ENCODE measurements at regions not wholly inside any gene's neighbourhood (a gene's known extent, or its start where the extent isn't known, plus 50 kb on each side); places are given as distances from the start of the nearest gene placed in this dataset.

- Mint-ChIP-seq H3K36me3 (no peaks in the 10 kb centered on the region), H3K9me3 (no peaks in the 10 kb centered on the region), H3K27me3 (no peaks in the 10 kb centered on the region), H3K27ac (no peak overlapping the region), H3K4me3 (no peak overlapping the region), H3K4me1 (no peaks in the 10 kb centered on the region)
- no peak for ATAC-seq (replicated peaks)
- no peak for DNase-seq
Observed at GRCh38 chr2:192854031-192854430, 659.3 kb upstream of the TMEFF2 start.

GRCh38 chr2:192828947-192829346 is 634.2 kb upstream of the TMEFF2 start:
- no peaks in the 10 kb centered on the region for H3K36me3 Mint-ChIP-seq
- no peak overlapping the region for H3K27ac Mint-ChIP-seq
- no peaks in the 10 kb centered on the region for H3K27me3 Mint-ChIP-seq

DNA sequence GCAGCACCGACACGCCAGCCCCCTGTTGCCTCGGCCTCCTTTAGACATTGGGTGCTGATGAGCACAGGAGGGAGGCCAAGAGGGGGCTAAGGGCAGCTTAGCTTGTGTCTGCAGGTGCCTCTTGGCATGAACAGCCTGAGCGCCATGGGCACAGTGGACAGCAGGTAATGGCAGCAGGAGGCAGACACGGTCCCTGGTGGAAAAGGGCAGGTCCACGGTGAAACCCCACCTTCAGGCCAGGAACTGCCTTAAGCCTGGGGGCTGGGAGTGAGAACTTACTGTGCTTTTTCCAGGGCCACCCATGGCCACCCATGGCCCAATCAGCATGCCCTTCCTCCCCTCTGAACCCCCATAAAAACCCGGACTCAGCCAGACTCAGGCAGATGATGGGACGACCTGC is 633.4 kb upstream of the TMEFF2 start:
- Mint-ChIP-seq H3K27me3 (no peaks in the 10 kb centered on the region), H3K36me3 (no peaks in the 10 kb centered on the region), H3K27ac (no peak overlapping the region), H3K9me3 (no peaks in the 10 kb centered on the region), H3K4me3 (no peak overlapping the region), H3K4me1 (no peaks in the 10 kb centered on the region)
- DNase-seq, result no peak
- no peak for ATAC-seq (replicated peaks)

More at GRCh38 chr2:192828947-192829346, 634.2 kb upstream of the TMEFF2 start:
- ATAC-seq (replicated peaks), result no peak
- Mint-ChIP-seq H3K9me3 (no peaks in the 10 kb centered on the region), H3K4me3 (no peak overlapping the region), H3K4me1 (no peaks in the 10 kb centered on the region)
- no peak for DNase-seq

GRCh38 chr2:192827735-192828134 is 633.0 kb upstream of the TMEFF2 start:
- Mint-ChIP-seq H3K4me3 (no peak overlapping the region), H3K27ac (no peak overlapping the region), H3K4me1 (no peaks in the 10 kb centered on the region), H3K9me3 (no peaks in the 10 kb centered on the region), H3K27me3 (no peaks in the 10 kb centered on the region), H3K36me3 (no peaks in the 10 kb centered on the region)
- DNase-seq (no peak), ATAC-seq (replicated peaks) (no peak)

- H3K9me3 Mint-ChIP-seq, result peaks cover 0 to 5% of the 10 kb centered on the region in 2 donors
- ATAC-seq (replicated peaks) (no peak), DNase-seq (no peak)
- H3K27me3 Mint-ChIP-seq, result no peaks in the 10 kb centered on the region
- H3K36me3 Mint-ChIP-seq, result no peaks in the 10 kb centered on the region
- no peak overlapping the region for H3K27ac Mint-ChIP-seq
- H3K4me3 Mint-ChIP-seq, result no peak overlapping the region
- no peaks in the 10 kb centered on the region for H3K4me1 Mint-ChIP-seq
Observed at GRCh38 chr2:192814376-192814775, 619.6 kb upstream of the TMEFF2 start.

GRCh38 chr2:192813341-192813740 is 618.6 kb upstream of the TMEFF2 start:
- no peak for DNase-seq
- no peak for ATAC-seq (replicated peaks)
- Mint-ChIP-seq H3K27me3 (no peaks in the 10 kb centered on the region), H3K36me3 (no peaks in the 10 kb centered on the region), H3K4me3 (no peak overlapping the region), H3K27ac (no peak overlapping the region), H3K9me3 (peaks cover under 1 to 3% of the 10 kb centered on the region in 2 donors), H3K4me1 (no peaks in the 10 kb centered on the region)

DNA sequence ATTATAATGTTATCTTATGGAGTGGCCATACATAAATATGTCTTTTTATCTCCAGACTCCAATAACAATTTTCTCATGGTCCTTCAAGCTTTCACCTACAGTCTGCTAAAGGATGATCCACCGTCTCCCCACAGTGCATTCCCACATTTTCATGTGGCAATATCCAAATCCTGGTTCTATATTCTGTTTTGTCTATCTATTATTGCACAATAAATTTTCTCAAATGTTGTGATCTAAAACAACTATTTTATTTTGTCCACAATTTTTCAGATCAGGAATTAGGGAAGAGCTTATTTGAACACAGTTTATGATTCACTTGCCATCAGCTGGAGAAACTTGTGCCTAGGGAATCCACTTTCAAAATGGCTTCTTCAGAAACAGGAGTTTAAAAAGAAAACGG is 614.4 kb upstream of the TMEFF2 start:
- Mint-ChIP-seq H3K9me3 (peaks cover 6 to 8% of the 10 kb centered on the region in 2 donors), H3K4me1 (no peaks in the 10 kb centered on the region), H3K27ac (no peak overlapping the region), H3K36me3 (no peaks in the 10 kb centered on the region), H3K4me3 (no peak overlapping the region), H3K27me3 (no peaks in the 10 kb centered on the region)
- ATAC-seq (replicated peaks) (no peak), DNase-seq (no peak)

DNA sequence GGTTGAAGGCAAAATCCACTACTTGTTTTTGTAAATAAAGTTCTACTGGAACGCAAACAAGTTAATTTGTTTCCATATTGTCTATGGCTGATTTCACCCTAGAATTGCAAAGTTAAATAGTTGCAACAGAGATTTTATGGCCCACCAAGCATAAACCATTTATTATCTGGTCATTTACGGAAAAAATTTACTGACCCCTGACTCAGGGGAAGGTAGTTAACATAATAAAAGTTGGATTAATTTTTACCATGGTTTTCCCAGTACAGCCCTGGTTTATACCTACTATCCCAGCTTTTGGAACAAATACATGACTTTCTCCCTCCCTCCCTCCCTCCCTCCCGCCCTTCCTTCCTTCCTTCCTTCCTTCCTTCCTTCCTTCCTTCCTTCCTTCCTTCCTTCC is 588.9 kb upstream of the TMEFF2 start:
- DNase-seq (no peak), ATAC-seq (replicated peaks) (no peak)
- Mint-ChIP-seq H3K27ac (no peak overlapping the region), H3K4me3 (no peak overlapping the region), H3K9me3 (no peaks in the 10 kb centered on the region), H3K4me1 (no peaks in the 10 kb centered on the region), H3K36me3 (no peaks in the 10 kb centered on the region), H3K27me3 (no peaks in the 10 kb centered on the region)

DNA sequence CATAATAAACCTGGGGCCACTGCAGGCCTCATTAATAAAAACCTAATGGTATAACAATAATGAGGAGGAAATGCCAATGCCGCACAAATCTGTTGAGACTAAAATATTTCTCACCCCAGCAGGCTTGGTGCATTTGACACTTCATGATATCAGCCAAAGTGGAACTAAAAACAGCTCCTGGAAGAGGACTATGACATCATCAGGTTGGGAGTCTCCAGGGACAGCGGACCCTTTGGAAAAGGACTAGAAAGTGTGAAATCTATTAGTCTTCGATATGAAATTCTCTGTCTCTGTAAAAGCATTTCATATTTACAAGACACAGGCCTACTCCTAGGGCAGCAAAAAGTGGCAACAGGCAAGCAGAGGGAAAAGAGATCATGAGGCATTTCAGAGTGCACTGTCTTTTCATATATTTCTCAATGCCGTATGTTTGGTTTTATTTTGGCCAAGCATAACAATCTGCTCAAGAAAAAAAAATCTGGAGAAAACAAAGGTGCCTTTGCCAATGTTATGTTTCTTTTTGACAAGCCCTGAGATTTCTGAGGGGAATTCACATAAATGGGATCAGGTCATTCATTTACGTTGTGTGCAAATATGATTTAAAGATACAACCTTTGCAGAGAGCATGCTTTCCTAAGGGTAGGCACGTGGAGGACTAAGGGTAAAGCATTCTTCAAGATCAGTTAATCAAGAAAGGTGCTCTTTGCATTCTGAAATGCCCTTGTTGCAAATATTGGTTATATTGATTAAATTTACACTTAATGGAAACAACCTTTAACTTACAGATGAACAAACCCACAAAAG is 580.9 kb upstream of the TMEFF2 start:
- no peak overlapping the region for H3K4me3 Mint-ChIP-seq
- no peaks in the 10 kb centered on the region for H3K4me1 Mint-ChIP-seq
- H3K27me3 Mint-ChIP-seq, result no peaks in the 10 kb centered on the region
- no peaks in the 10 kb centered on the region for H3K9me3 Mint-ChIP-seq
- no peaks in the 10 kb centered on the region for H3K36me3 Mint-ChIP-seq
- H3K27ac Mint-ChIP-seq, result no peak overlapping the region
- ATAC-seq (replicated peaks), result no peak
- DNase-seq, result no peak

DNA sequence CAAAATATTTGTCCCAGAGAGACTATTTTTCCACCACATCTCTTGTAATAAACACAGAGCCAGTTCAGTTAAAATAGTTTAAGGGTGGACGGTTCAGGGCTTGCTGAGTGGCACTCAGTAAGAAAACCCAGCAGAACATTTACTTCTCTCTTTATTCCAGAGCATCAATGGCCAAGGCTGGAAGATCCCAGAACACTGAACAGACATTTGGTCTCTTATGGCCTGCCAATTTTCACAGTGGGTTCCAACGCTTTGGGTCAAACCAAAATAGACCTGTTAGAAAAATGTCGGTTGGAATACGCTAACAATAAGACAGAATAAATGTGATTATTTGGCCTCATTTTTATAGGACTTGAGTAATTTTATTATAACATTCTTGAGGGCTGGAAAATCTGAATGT is 580.3 kb upstream of the TMEFF2 start:
- DNase-seq, result no peak
- no peaks in the 10 kb centered on the region for H3K36me3 Mint-ChIP-seq
- H3K27me3 Mint-ChIP-seq, result no peaks in the 10 kb centered on the region
- no peaks in the 10 kb centered on the region for H3K9me3 Mint-ChIP-seq
- ATAC-seq (replicated peaks), result no peak
- no peak overlapping the region for H3K4me3 Mint-ChIP-seq
- H3K4me1 Mint-ChIP-seq, result no peaks in the 10 kb centered on the region
- H3K27ac Mint-ChIP-seq, result no peak overlapping the region

DNA sequence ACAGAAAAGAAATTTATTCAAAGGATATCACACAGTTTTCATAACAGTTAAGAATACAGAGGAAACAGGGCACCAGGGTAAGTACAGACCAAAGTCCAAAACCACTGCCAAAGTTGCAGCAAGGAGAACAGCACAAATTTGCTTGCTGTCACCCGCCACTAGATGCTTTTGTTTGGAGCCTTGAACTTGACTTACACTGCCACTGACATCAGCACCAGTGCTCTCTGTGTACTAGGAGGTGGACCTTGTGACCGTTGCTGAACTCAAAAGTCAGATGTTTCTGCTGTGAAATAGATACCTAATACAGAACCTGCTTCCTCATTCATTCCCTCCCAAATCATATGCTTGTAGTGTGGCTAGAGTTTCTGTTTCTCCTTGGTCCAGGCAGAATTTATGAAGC is 578.3 kb upstream of the TMEFF2 start:
- Mint-ChIP-seq H3K9me3 (no peaks in the 10 kb centered on the region), H3K4me1 (no peaks in the 10 kb centered on the region), H3K27me3 (no peaks in the 10 kb centered on the region), H3K27ac (no peak overlapping the region), H3K4me3 (no peak overlapping the region), H3K36me3 (no peaks in the 10 kb centered on the region)
- ATAC-seq (replicated peaks) (no peak), DNase-seq (no peak)

- ATAC-seq (replicated peaks) (peak in 1 of 2 donors; percentile 27), DNase-seq (no peak)
- Mint-ChIP-seq H3K4me1 (no peaks in the 10 kb centered on the region), H3K4me3 (no peak overlapping the region), H3K36me3 (no peaks in the 10 kb centered on the region), H3K9me3 (no peaks in the 10 kb centered on the region), H3K27ac (no peak overlapping the region), H3K27me3 (no peaks in the 10 kb centered on the region)
Observed at GRCh38 chr2:192749611-192750200, 555.0 kb upstream of the TMEFF2 start.

- DNase-seq (no peak), ATAC-seq (replicated peaks) (no peak)
- H3K4me1 Mint-ChIP-seq, result no peaks in the 10 kb centered on the region
- no peak overlapping the region for H3K27ac Mint-ChIP-seq
- H3K9me3 Mint-ChIP-seq, result peaks cover 0 to 1% of the 10 kb centered on the region in 2 donors
- no peaks in the 10 kb centered on the region for H3K27me3 Mint-ChIP-seq
- no peak overlapping the region for H3K4me3 Mint-ChIP-seq
- H3K36me3 Mint-ChIP-seq, result no peaks in the 10 kb centered on the region
Observed at GRCh38 chr2:192741889-192742288, 547.2 kb upstream of the TMEFF2 start.

DNA sequence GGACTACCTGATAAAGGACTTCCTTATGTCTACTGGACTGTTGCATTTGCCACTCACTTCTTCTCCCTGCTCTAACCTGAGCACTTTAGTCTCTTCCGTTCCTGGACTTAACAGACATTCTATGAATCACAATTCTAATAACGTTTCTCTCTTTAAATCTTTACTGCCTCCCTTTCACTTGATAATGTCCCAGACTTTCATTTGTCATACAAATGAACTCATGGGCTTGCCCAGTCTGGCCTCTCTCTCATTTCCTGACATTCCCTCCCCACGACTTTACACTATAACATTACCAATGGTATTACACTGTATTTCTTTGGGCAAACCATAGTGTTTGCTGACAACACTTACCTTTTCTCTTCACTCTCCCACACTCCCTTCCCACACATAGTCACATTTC is 540.7 kb upstream of the TMEFF2 start:
- no peaks in the 10 kb centered on the region for H3K27me3 Mint-ChIP-seq
- no peaks in the 10 kb centered on the region for H3K4me1 Mint-ChIP-seq
- H3K36me3 Mint-ChIP-seq, result no peaks in the 10 kb centered on the region
- ATAC-seq (replicated peaks), result no peak
- H3K9me3 Mint-ChIP-seq, result peaks cover 0 to 1% of the 10 kb centered on the region in 2 donors
- H3K27ac Mint-ChIP-seq, result no peak overlapping the region
- H3K4me3 Mint-ChIP-seq, result no peak overlapping the region
- DNase-seq, result no peak

DNA sequence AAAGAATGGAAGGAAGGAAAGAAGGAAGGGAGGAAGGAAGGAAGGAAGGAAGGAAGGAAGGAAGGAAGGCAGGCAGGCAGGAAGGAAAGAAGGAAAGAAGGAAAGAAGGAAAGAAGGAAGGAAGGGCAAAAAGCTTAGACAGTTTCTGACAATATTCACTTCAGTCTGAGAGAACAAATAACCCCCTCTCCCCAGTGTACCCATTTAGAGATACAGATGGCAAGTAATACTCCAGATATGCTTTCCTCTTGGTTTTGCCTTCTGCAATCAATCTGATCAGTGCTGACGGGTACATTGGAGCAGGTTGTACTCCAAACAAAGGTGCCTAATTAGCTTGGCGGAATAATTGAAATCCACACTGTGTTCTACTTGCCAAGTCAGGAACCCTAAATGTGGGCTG is 534.6 kb upstream of the TMEFF2 start:
- no peak for ATAC-seq (replicated peaks)
- DNase-seq, result no peak
- Mint-ChIP-seq H3K27ac (no peak overlapping the region), H3K4me3 (no peak overlapping the region), H3K27me3 (no peaks in the 10 kb centered on the region), H3K36me3 (no peaks in the 10 kb centered on the region), H3K4me1 (no peaks in the 10 kb centered on the region), H3K9me3 (no peaks in the 10 kb centered on the region)
